ENCODE measurements at regions not wholly inside any gene's neighbourhood (a gene's known extent, or its start where the extent isn't known, plus 50 kb on each side); places are given as distances from the start of the nearest gene placed in this dataset.

- POLR2A ChIA-PET, result no interaction called here
- CTCF ChIA-PET, result no interaction called here
These were observed 207.2 kb downstream of the ATG4C start for GRCh38 chr1:62991152-62991551.

GRCh38 chr1:62993844-62994243, 209.9 kb downstream of the ATG4C start:
- no peak for ATAC-seq (ENCODE audit: low read depth)
- no peak overlapping the region for H2AFZ ChIP-seq (ENCODE audit: insufficient read depth, low read depth, low read length, poor library complexity, severe bottlenecking)
- H3K4me1 Mint-ChIP-seq, result no peaks in the 10 kb centered on the region
- no peak overlapping the region for H3K9ac ChIP-seq (ENCODE audit: low read length)
- WGBS (ENCODE audit: insufficient coverage), result 17% methylated on average over 1 of the region's 5 CpGs
- no peaks in the 10 kb centered on the region for H3K9me3 ChIP-seq (ENCODE audit: control extremely low read depth in 1 of 3, control insufficient read depth in 2 of 3, insufficient read depth in 1 of 3, low read length in 2 of 3)
- peaks cover 28% of the 10 kb centered on the region for H3K27me3 Mint-ChIP-seq
- no peak for DNase-seq
- CTCF ChIA-PET, result no interaction called here
- H3K27ac Mint-ChIP-seq, result no peak overlapping the region
- H4K20me1 ChIP-seq (ENCODE audit: control insufficient read depth, insufficient read depth, low read length, poor library complexity, severe bottlenecking), result no peaks in the 10 kb centered on the region
- no peak overlapping the region for H3K27ac ChIP-seq (ENCODE audit: low read length in 2 of 2)
- H3K36me3 ChIP-seq (replicated peaks in 1 of 2; ENCODE audit: control extremely low read depth in 1 of 2, control insufficient read depth in 1 of 2, extremely low read depth in 1 of 2, insufficient read depth in 2 of 2, low read length in 1 of 2), result no peaks in the 10 kb centered on the region
- no peak for TF ChIP-seq CTCF (IDR thresholded peaks at IDR 0.05)
- no peak for TF ChIP-seq EZH2 (IDR thresholded peaks at IDR 0.05; ENCODE audit: borderline replicate concordance, insufficient read depth, low read depth, low read length, poor library complexity, severe bottlenecking)
- intact Hi-C loops (cut with micrococcal nuclease), result no loop called here
- H3K79me2 ChIP-seq (ENCODE audit: control insufficient read depth, insufficient read depth, low read length), result no peaks in the 10 kb centered on the region
- no peak overlapping the region for H3K4me2 ChIP-seq (replicated peaks; ENCODE audit: low read depth, low read length, poor library complexity, severe bottlenecking)
- H3K4me3 ChIP-seq (ENCODE audit: control extremely low read depth in 1 of 5, extremely low read depth in 1 of 5, insufficient read depth in 1 of 5, low read depth in 2 of 5, low read length in 4 of 5), result no peak overlapping the region
- H3K27me3 ChIP-seq (replicated peaks in 1 of 4; ENCODE audit: control extremely low read depth in 1 of 4, control insufficient read depth in 3 of 4, insufficient read depth in 4 of 4, low read length in 3 of 4), result peaks cover 0 to 4% (median 1%) of the 10 kb centered on the region in 4 experiments
- H3K4me1 ChIP-seq (ENCODE audit: control insufficient read depth in 2 of 2, insufficient read depth in 2 of 2, low read length in 2 of 2), result no peaks in the 10 kb centered on the region
- H3K4me3 Mint-ChIP-seq, result no peak overlapping the region
- no peaks in the 10 kb centered on the region for H3K9me3 Mint-ChIP-seq (ENCODE audit: insufficient read depth)
- POLR2A ChIA-PET, result no interaction called here

More at GRCh38 chr1:62991152-62991551, 207.2 kb downstream of the ATG4C start:
- Mint-ChIP-seq H3K4me3 (no peak overlapping the region), H3K4me1 (no peaks in the 10 kb centered on the region), H3K27me3 (peaks cover 34% of the 10 kb centered on the region), H3K9me3 (ENCODE audit: insufficient read depth) (no peaks in the 10 kb centered on the region), H3K27ac (no peak overlapping the region)
- H3K79me2 ChIP-seq (ENCODE audit: control insufficient read depth, insufficient read depth, low read length), result no peaks in the 10 kb centered on the region
- no peak for DNase-seq
- H3K4me2 ChIP-seq (replicated peaks; ENCODE audit: low read depth, low read length, poor library complexity, severe bottlenecking), result no peak overlapping the region
- no peaks in the 10 kb centered on the region for H3K36me3 ChIP-seq (replicated peaks in 1 of 2; ENCODE audit: control extremely low read depth in 1 of 2, control insufficient read depth in 1 of 2, extremely low read depth in 1 of 2, insufficient read depth in 2 of 2, low read length in 1 of 2)
- no peaks in the 10 kb centered on the region for H3K4me1 ChIP-seq (ENCODE audit: control insufficient read depth in 2 of 2, insufficient read depth in 2 of 2, low read length in 2 of 2)
- no peak overlapping the region for H3K4me3 ChIP-seq (ENCODE audit: control extremely low read depth in 1 of 5, extremely low read depth in 1 of 5, insufficient read depth in 1 of 5, low read depth in 2 of 5, low read length in 4 of 5)
- TF ChIP-seq CTCF (IDR thresholded peaks at IDR 0.05) (no peak), EZH2 (IDR thresholded peaks at IDR 0.05; ENCODE audit: borderline replicate concordance, insufficient read depth, low read depth, low read length, poor library complexity, severe bottlenecking) (no peak)
- no peak for ATAC-seq (ENCODE audit: low read depth)
- no peak overlapping the region for H2AFZ ChIP-seq (ENCODE audit: insufficient read depth, low read depth, low read length, poor library complexity, severe bottlenecking)
- H3K9ac ChIP-seq (ENCODE audit: low read length), result no peak overlapping the region
- no peaks in the 10 kb centered on the region for H3K9me3 ChIP-seq (ENCODE audit: control extremely low read depth in 1 of 3, control insufficient read depth in 2 of 3, insufficient read depth in 1 of 3, low read length in 2 of 3)
- intact Hi-C loops (cut with micrococcal nuclease), result no loop called here
- H3K27me3 ChIP-seq (replicated peaks in 1 of 4; ENCODE audit: control extremely low read depth in 1 of 4, control insufficient read depth in 3 of 4, insufficient read depth in 4 of 4, low read length in 3 of 4), result peaks cover 0 to 4% (median 1%) of the 10 kb centered on the region in 4 experiments
- 55% methylated on average over 1 of the region's 3 CpGs for WGBS (ENCODE audit: insufficient coverage)
- no peaks in the 10 kb centered on the region for H4K20me1 ChIP-seq (ENCODE audit: control insufficient read depth, insufficient read depth, low read length, poor library complexity, severe bottlenecking)
- no peak overlapping the region for H3K27ac ChIP-seq (ENCODE audit: low read length in 2 of 2)

Measured in B cell (primary cell).